ENCODE measurements at regions not wholly inside any gene's neighbourhood (a gene's known extent, or its start where the extent isn't known, plus 50 kb on each side); places are given as distances from the start of the nearest gene placed in this dataset.

- TF ChIP-seq CTCF (IDR thresholded peaks at IDR 0.05; ENCODE audit: insufficient read depth, low read depth, low read length): no peak
- TF ChIP-seq EZH2 (IDR thresholded peaks at IDR 0.05; ENCODE audit: insufficient read depth, low read length): no peak
These were observed 568.8 kb upstream of the ZEB2 start for GRCh38 chr2:145088756-145089155.

All from astrocyte (in vitro differentiated cells and primary cell).